H1 (cell line): ENCODE measurements at regions not wholly inside any gene's neighbourhood (a gene's known extent, or its start where the extent isn't known, plus 50 kb on each side); places are given as distances from the start of the nearest gene placed in this dataset.

ENCODE experiments used
- CBX8 ChIP-seq: fragments of 300-800, 300-1000 bp; sonication (generic); IDR thresholded peaks from 2 replicates; pipeline ENCODE4 v1.7.1; 2016; ENCODE audit warnings: low read depth, low read length, borderline replicate concordance
- JUN ChIP-seq: IDR thresholded peaks from 2 replicates; pipeline ENCODE4 v1.6.1; 2011; ENCODE audit warnings: low read depth, mild to moderate bottlenecking, improper control_type of control experiment, low read length
- PHF8 ChIP-seq: fragments of 200-600 bp; sonication (generic); conservative IDR thresholded peaks from 2 replicates; pipeline ENCODE4 v1.7.1; 2012; ENCODE audit warnings: low read depth, mild to moderate bottlenecking, inconsistent platforms, low read length, moderate library complexity
- RAD21 ChIP-seq, 2 experiments: IDR thresholded peaks in 1 of 2; conservative IDR thresholded peaks in 1 of 2; 2 replicates each; pipeline ENCODE4 v1.6.1; 2011; ENCODE audit warnings: low read depth in 2 of 2, low read length in 2 of 2, improper control_type of control experiment in 1 of 2, inconsistent platforms in 1 of 2, mild to moderate bottlenecking in 1 of 2, moderate library complexity in 1 of 2
- SIN3A ChIP-seq, 2 experiments: IDR thresholded peaks in 1 of 2; conservative IDR thresholded peaks in 1 of 2; 2 replicates each; pipeline ENCODE4 v1.6.1; 2011 to 2012; ENCODE audit warnings: low read length in 2 of 2, improper control_type of control experiment in 1 of 2, low read depth in 1 of 2, mild to moderate bottlenecking in 1 of 2
- SRF ChIP-seq: IDR thresholded peaks from 2 replicates; pipeline ENCODE4 v1.6.1; 2011; ENCODE audit warnings: mild to moderate bottlenecking, low read depth, low read length, moderate library complexity
- TF ChIP-seq, protein P1 (sequence below): fragments of 300-600 bp; sonication (generic); IDR thresholded peaks from 2 replicates; pipeline ENCODE4 v1.7.1; 2012; ENCODE audit warnings: low read length, moderate library complexity, mild to moderate bottlenecking, inconsistent platforms; ENCODE audit not compliant: insufficient replicate concordance
- TF ChIP-seq, protein P2 (sequence below), 3 experiments: IDR thresholded peaks; 1 replicate in 2 of 3; 2 replicates in 1 of 3; pipeline versions ENCODE4 v1.5.1 to v1.6.1; 2011; ENCODE audit warnings: low read length in 3 of 3, mild to moderate bottlenecking in 3 of 3, inconsistent platforms in 2 of 3, low read depth in 1 of 3, moderate library complexity in 1 of 3; ENCODE audit not compliant: insufficient read depth in 1 of 3; ENCODE audit errors: control extremely low read depth in 1 of 3

DNA sequence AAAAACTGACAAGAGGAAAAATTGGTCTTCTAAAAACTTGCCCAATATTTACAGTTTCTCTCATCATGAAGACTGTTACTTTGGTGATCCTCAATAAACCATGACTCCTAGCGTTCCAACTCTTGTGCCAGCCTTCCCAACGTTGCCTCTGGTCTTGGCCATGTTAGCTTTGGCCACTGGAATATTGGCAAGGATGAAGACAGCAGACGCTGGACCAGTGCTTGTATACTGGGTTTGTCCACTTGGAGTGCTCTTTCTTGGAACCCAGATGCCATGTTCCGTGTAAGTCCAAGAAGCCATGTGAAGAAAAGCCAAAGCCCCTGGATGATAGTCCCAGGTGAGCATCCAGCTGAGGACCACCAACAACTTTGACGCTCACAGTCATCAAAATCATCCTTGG, 379.6 kb downstream of the NUAK1 start (continued):
- TF ChIP-seq, protein P1, sequence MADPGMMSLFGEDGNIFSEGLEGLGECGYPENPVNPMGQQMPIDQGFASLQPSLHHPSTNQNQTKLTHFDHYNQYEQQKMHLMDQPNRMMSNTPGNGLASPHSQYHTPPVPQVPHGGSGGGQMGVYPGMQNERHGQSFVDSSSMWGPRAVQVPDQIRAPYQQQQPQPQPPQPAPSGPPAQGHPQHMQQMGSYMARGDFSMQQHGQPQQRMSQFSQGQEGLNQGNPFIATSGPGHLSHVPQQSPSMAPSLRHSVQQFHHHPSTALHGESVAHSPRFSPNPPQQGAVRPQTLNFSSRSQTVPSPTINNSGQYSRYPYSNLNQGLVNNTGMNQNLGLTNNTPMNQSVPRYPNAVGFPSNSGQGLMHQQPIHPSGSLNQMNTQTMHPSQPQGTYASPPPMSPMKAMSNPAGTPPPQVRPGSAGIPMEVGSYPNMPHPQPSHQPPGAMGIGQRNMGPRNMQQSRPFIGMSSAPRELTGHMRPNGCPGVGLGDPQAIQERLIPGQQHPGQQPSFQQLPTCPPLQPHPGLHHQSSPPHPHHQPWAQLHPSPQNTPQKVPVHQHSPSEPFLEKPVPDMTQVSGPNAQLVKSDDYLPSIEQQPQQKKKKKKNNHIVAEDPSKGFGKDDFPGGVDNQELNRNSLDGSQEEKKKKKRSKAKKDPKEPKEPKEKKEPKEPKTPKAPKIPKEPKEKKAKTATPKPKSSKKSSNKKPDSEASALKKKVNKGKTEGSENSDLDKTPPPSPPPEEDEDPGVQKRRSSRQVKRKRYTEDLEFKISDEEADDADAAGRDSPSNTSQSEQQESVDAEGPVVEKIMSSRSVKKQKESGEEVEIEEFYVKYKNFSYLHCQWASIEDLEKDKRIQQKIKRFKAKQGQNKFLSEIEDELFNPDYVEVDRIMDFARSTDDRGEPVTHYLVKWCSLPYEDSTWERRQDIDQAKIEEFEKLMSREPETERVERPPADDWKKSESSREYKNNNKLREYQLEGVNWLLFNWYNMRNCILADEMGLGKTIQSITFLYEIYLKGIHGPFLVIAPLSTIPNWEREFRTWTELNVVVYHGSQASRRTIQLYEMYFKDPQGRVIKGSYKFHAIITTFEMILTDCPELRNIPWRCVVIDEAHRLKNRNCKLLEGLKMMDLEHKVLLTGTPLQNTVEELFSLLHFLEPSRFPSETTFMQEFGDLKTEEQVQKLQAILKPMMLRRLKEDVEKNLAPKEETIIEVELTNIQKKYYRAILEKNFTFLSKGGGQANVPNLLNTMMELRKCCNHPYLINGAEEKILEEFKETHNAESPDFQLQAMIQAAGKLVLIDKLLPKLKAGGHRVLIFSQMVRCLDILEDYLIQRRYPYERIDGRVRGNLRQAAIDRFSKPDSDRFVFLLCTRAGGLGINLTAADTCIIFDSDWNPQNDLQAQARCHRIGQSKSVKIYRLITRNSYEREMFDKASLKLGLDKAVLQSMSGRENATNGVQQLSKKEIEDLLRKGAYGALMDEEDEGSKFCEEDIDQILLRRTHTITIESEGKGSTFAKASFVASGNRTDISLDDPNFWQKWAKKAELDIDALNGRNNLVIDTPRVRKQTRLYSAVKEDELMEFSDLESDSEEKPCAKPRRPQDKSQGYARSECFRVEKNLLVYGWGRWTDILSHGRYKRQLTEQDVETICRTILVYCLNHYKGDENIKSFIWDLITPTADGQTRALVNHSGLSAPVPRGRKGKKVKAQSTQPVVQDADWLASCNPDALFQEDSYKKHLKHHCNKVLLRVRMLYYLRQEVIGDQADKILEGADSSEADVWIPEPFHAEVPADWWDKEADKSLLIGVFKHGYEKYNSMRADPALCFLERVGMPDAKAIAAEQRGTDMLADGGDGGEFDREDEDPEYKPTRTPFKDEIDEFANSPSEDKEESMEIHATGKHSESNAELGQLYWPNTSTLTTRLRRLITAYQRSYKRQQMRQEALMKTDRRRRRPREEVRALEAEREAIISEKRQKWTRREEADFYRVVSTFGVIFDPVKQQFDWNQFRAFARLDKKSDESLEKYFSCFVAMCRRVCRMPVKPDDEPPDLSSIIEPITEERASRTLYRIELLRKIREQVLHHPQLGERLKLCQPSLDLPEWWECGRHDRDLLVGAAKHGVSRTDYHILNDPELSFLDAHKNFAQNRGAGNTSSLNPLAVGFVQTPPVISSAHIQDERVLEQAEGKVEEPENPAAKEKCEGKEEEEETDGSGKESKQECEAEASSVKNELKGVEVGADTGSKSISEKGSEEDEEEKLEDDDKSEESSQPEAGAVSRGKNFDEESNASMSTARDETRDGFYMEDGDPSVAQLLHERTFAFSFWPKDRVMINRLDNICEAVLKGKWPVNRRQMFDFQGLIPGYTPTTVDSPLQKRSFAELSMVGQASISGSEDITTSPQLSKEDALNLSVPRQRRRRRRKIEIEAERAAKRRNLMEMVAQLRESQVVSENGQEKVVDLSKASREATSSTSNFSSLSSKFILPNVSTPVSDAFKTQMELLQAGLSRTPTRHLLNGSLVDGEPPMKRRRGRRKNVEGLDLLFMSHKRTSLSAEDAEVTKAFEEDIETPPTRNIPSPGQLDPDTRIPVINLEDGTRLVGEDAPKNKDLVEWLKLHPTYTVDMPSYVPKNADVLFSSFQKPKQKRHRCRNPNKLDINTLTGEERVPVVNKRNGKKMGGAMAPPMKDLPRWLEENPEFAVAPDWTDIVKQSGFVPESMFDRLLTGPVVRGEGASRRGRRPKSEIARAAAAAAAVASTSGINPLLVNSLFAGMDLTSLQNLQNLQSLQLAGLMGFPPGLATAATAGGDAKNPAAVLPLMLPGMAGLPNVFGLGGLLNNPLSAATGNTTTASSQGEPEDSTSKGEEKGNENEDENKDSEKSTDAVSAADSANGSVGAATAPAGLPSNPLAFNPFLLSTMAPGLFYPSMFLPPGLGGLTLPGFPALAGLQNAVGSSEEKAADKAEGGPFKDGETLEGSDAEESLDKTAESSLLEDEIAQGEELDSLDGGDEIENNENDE, result no peak
- TF ChIP-seq, protein P2, sequence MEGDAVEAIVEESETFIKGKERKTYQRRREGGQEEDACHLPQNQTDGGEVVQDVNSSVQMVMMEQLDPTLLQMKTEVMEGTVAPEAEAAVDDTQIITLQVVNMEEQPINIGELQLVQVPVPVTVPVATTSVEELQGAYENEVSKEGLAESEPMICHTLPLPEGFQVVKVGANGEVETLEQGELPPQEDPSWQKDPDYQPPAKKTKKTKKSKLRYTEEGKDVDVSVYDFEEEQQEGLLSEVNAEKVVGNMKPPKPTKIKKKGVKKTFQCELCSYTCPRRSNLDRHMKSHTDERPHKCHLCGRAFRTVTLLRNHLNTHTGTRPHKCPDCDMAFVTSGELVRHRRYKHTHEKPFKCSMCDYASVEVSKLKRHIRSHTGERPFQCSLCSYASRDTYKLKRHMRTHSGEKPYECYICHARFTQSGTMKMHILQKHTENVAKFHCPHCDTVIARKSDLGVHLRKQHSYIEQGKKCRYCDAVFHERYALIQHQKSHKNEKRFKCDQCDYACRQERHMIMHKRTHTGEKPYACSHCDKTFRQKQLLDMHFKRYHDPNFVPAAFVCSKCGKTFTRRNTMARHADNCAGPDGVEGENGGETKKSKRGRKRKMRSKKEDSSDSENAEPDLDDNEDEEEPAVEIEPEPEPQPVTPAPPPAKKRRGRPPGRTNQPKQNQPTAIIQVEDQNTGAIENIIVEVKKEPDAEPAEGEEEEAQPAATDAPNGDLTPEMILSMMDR (IDR thresholded peaks at IDR 0.05; ENCODE audit: control extremely low read depth in 1 of 3, insufficient read depth in 1 of 3, low read depth in 1 of 3, low read length in 3 of 3), result peak in 1 of 3 experiments; percentile 27; a peak in 1 of 4 replicates
- TF ChIP-seq RAD21 (IDR thresholded peaks at IDR 0.05 in 1 of 2, conservative IDR thresholded peaks at IDR 0.05 in 1 of 2; ENCODE audit: low read depth in 2 of 2, low read length in 2 of 2) (0 out of 4 replicates have a peak, but pooled peaks of 1 of the 2 experiments have one; percentile 1), PHF8 (no peak), SIN3A (conservative IDR thresholded peaks at IDR 0.05 in 1 of 2, IDR thresholded peaks at IDR 0.05 in 1 of 2; ENCODE audit: low read depth in 1 of 2, low read length in 2 of 2) (no peak), JUN (no peak), CBX8 (no peak), SRF (no peak)
